ENCODE measurements at regions not wholly inside any gene's neighbourhood (a gene's known extent, or its start where the extent isn't known, plus 50 kb on each side); places are given as distances from the start of the nearest gene placed in this dataset.
"Not testable (repeated sequence)": the region's sequence is repeated elsewhere in the genome, so short reads cannot be mapped to it uniquely, and the experiment has no call there.

- Histone ChIP-seq H3K27me3 (ENCODE audit: control insufficient read depth, insufficient read depth, low read length) (no peaks in the 10 kb centered on the region), H3K4me3 (ENCODE audit: low read depth, low read length) (no peak overlapping the region)
Observed at GRCh38 chr20:12535316-12535715, 473.5 kb upstream of the SPTLC3 start.

DNA sequence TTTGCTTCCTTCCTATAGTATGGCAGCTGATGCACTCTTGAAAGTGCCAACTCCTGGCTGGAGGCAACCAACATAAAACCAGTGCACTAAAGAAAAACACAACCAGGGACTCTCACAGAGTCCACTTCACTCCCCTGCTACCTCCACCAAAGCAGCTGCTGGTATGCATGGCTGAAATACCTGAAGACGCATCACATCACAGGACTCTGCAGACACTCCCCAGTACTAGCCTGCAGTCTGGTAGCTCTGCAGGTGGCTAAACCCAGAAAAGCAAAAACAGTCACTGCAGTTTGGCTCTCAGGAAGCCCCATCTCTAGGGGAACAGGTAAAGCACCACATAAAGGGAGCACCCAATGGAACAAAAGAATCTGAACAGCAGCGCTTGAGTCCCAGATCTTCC lies 473.0 kb upstream of the SPTLC3 start:
- H3K9ac ChIP-seq (ENCODE audit: low read depth, low read length) = no peak overlapping the region
- H3K4me1 ChIP-seq (ENCODE audit: control insufficient read depth, insufficient read depth, low read length) = peaks cover 3% of the 10 kb centered on the region
- no peaks in the 10 kb centered on the region for H3K27me3 ChIP-seq (ENCODE audit: control insufficient read depth, insufficient read depth, low read length)
- no peaks in the 10 kb centered on the region for H3K9me3 ChIP-seq (ENCODE audit: control insufficient read depth, insufficient read depth, low read length)
- H3K36me3 ChIP-seq (ENCODE audit: control insufficient read depth, insufficient read depth, low read length) = no peaks in the 10 kb centered on the region
- no peak overlapping the region for H3K4me3 ChIP-seq (ENCODE audit: low read depth, low read length)

More at GRCh38 chr20:12535316-12535715, 473.5 kb upstream of the SPTLC3 start:
- peaks cover 3% of the 10 kb centered on the region for H3K4me1 ChIP-seq (ENCODE audit: control insufficient read depth, insufficient read depth, low read length)
- H3K9me3 ChIP-seq (ENCODE audit: control insufficient read depth, insufficient read depth, low read length) = no peaks in the 10 kb centered on the region
- H3K9ac ChIP-seq (ENCODE audit: low read depth, low read length) = no peak overlapping the region
- no peaks in the 10 kb centered on the region for H3K36me3 ChIP-seq (ENCODE audit: control insufficient read depth, insufficient read depth, low read length)

DNA sequence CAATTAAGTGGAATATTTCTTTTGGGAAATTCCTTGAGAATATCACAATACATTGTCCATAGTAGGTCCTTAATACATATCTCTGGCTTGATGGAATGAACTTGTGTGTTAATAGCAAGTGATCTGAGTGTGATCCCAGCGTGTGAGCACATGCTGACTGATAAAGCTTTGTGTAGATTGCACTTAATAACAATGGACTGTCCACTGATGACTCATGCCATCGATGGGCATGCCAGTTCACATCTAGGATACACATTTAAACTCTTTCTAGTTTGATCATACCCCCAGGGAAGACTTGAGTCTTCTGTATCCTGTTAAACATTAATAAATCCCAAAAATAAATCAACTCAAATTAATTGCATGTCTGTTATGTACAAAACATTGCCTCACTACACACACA lies 454.3 kb upstream of the SPTLC3 start:
- H3K36me3 ChIP-seq (ENCODE audit: control insufficient read depth, insufficient read depth, low read length) = no peaks in the 10 kb centered on the region

DNA sequence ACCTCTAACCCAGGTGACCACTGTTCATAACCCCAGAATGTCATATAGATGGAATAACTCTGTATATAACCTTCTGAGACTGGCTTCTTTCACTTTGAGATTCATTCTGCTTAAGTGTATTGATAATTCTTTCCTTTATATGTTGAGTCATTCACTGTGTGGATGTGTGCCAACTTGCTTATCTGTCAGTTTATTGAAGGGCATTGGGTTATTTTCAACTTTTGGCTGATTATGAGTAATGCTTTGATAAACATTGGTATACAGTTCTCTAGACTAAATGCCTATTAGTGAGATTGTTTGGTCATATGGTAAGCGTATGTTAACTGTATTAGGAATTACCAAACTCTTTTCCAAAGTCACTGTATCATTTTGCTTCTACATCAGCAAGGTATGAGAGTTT lies 453.4 kb upstream of the SPTLC3 start:
- Histone ChIP-seq H3K4me1 (ENCODE audit: control insufficient read depth, insufficient read depth, low read length) (no peaks in the 10 kb centered on the region), H3K9ac (ENCODE audit: low read depth, low read length) (no peak overlapping the region), H3K27me3 (ENCODE audit: control insufficient read depth, insufficient read depth, low read length) (no peaks in the 10 kb centered on the region), H3K4me3 (ENCODE audit: low read depth, low read length) (no peak overlapping the region), H3K9me3 (ENCODE audit: control insufficient read depth, insufficient read depth, low read length) (no peaks in the 10 kb centered on the region), H3K36me3 (ENCODE audit: control insufficient read depth, insufficient read depth, low read length) (no peaks in the 10 kb centered on the region)

More for the DNA sequence above, 454.3 kb upstream of the SPTLC3 start:
- no peak overlapping the region for H3K9ac ChIP-seq (ENCODE audit: low read depth, low read length)
- no peak overlapping the region for H3K4me3 ChIP-seq (ENCODE audit: low read depth, low read length)
- no peaks in the 10 kb centered on the region for H3K27me3 ChIP-seq (ENCODE audit: control insufficient read depth, insufficient read depth, low read length)
- H3K4me1 ChIP-seq (ENCODE audit: control insufficient read depth, insufficient read depth, low read length) = peaks cover 5% of the 10 kb centered on the region
- H3K9me3 ChIP-seq (ENCODE audit: control insufficient read depth, insufficient read depth, low read length) = no peaks in the 10 kb centered on the region

- not testable (repeated sequence) for H3K27me3 ChIP-seq (ENCODE audit: control insufficient read depth, insufficient read depth, low read length); H3K4me1 ChIP-seq (ENCODE audit: control insufficient read depth, insufficient read depth, low read length); H3K9ac ChIP-seq (ENCODE audit: low read depth, low read length); H3K36me3 ChIP-seq (ENCODE audit: control insufficient read depth, insufficient read depth, low read length); H3K4me3 ChIP-seq (ENCODE audit: low read depth, low read length); H3K9me3 ChIP-seq (ENCODE audit: control insufficient read depth, insufficient read depth, low read length)
Observed at GRCh38 chr20:12555849-12556248, 452.9 kb upstream of the SPTLC3 start.

- no peaks in the 10 kb centered on the region for H3K27me3 ChIP-seq (ENCODE audit: control insufficient read depth, insufficient read depth, low read length)
Observed at GRCh38 chr20:12557224-12557623, 451.5 kb upstream of the SPTLC3 start.

GRCh38 chr20:12564979-12565378 lies 443.8 kb upstream of the SPTLC3 start:
- Histone ChIP-seq H3K9ac (ENCODE audit: low read depth, low read length) (no peak overlapping the region), H3K36me3 (ENCODE audit: control insufficient read depth, insufficient read depth, low read length) (no peaks in the 10 kb centered on the region), H3K27me3 (ENCODE audit: control insufficient read depth, insufficient read depth, low read length) (no peaks in the 10 kb centered on the region), H3K9me3 (ENCODE audit: control insufficient read depth, insufficient read depth, low read length) (no peaks in the 10 kb centered on the region), H3K4me1 (ENCODE audit: control insufficient read depth, insufficient read depth, low read length) (no peaks in the 10 kb centered on the region), H3K4me3 (ENCODE audit: low read depth, low read length) (no peak overlapping the region)

More at GRCh38 chr20:12557224-12557623, 451.5 kb upstream of the SPTLC3 start:
- Histone ChIP-seq H3K4me3 (ENCODE audit: low read depth, low read length) (no peak overlapping the region), H3K4me1 (ENCODE audit: control insufficient read depth, insufficient read depth, low read length) (no peaks in the 10 kb centered on the region), H3K9me3 (ENCODE audit: control insufficient read depth, insufficient read depth, low read length) (no peaks in the 10 kb centered on the region), H3K36me3 (ENCODE audit: control insufficient read depth, insufficient read depth, low read length) (no peaks in the 10 kb centered on the region), H3K9ac (ENCODE audit: low read depth, low read length) (no peak overlapping the region)

DNA sequence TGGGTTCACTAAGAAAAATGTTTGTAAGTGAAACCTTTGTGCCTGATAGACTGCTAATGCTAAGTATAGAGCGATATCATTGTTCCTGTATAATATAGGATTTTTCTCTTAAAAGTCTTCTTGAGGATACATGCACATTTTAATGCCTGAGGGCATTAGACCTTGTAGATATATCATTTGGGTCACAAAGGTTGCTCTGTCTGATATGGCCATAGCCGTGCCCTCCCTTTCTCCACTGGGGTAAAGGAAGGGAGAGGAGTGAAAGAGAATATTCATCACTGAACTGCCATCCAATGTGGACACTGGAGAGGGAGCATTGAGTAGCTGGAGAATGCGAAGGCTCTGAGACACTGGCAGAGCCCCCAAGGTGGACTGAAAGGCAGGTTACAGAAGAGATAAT lies 442.2 kb upstream of the SPTLC3 start:
- Histone ChIP-seq H3K9ac (ENCODE audit: low read depth, low read length) (no peak overlapping the region), H3K36me3 (ENCODE audit: control insufficient read depth, insufficient read depth, low read length) (no peaks in the 10 kb centered on the region), H3K4me1 (ENCODE audit: control insufficient read depth, insufficient read depth, low read length) (no peaks in the 10 kb centered on the region), H3K4me3 (ENCODE audit: low read depth, low read length) (no peak overlapping the region), H3K27me3 (ENCODE audit: control insufficient read depth, insufficient read depth, low read length) (no peaks in the 10 kb centered on the region), H3K9me3 (ENCODE audit: control insufficient read depth, insufficient read depth, low read length) (no peaks in the 10 kb centered on the region)

GRCh38 chr20:12570371-12570770 lies 438.4 kb upstream of the SPTLC3 start:
- Histone ChIP-seq H3K4me3 (ENCODE audit: low read depth, low read length) (no peak overlapping the region), H3K9me3 (ENCODE audit: control insufficient read depth, insufficient read depth, low read length) (no peaks in the 10 kb centered on the region), H3K9ac (ENCODE audit: low read depth, low read length) (no peak overlapping the region), H3K27me3 (ENCODE audit: control insufficient read depth, insufficient read depth, low read length) (no peaks in the 10 kb centered on the region), H3K4me1 (ENCODE audit: control insufficient read depth, insufficient read depth, low read length) (no peaks in the 10 kb centered on the region), H3K36me3 (ENCODE audit: control insufficient read depth, insufficient read depth, low read length) (no peaks in the 10 kb centered on the region)

DNA sequence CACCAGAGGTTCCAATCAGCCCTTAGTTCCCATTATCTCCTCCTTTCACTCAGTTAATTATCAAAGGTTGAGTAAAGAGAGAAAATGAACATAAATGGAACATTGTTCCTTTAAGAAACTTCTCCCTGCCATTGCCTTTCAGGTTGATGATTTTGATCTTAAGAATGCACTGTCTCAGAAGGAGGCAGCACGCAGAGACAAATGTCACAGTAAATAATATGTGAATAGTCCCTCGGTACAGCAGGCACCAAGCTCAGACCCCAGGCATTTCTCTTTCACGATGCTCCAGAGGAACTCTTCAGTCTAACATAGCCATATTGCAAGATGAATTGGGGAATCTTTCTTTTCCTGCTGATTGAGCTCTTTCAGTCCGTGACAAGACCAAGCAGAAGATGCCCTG lies 435.3 kb upstream of the SPTLC3 start:
- no peaks in the 10 kb centered on the region for H3K9me3 ChIP-seq (ENCODE audit: control insufficient read depth, insufficient read depth, low read length)
- H3K4me3 ChIP-seq (ENCODE audit: low read depth, low read length) = no peak overlapping the region
- H3K27me3 ChIP-seq (ENCODE audit: control insufficient read depth, insufficient read depth, low read length) = no peaks in the 10 kb centered on the region
- H3K9ac ChIP-seq (ENCODE audit: low read depth, low read length) = no peak overlapping the region
- no peaks in the 10 kb centered on the region for H3K36me3 ChIP-seq (ENCODE audit: control insufficient read depth, insufficient read depth, low read length)
- no peaks in the 10 kb centered on the region for H3K4me1 ChIP-seq (ENCODE audit: control insufficient read depth, insufficient read depth, low read length)

GRCh38 chr20:12575352-12576095 lies 433.2 kb upstream of the SPTLC3 start:
- no peak overlapping the region for H3K4me3 ChIP-seq (ENCODE audit: low read depth, low read length)
- no peaks in the 10 kb centered on the region for H3K4me1 ChIP-seq (ENCODE audit: control insufficient read depth, insufficient read depth, low read length)
- no peaks in the 10 kb centered on the region for H3K9me3 ChIP-seq (ENCODE audit: control insufficient read depth, insufficient read depth, low read length)
- no peaks in the 10 kb centered on the region for H3K36me3 ChIP-seq (ENCODE audit: control insufficient read depth, insufficient read depth, low read length)
- H3K27me3 ChIP-seq (ENCODE audit: control insufficient read depth, insufficient read depth, low read length) = no peaks in the 10 kb centered on the region
- no peak overlapping the region for H3K9ac ChIP-seq (ENCODE audit: low read depth, low read length)

DNA sequence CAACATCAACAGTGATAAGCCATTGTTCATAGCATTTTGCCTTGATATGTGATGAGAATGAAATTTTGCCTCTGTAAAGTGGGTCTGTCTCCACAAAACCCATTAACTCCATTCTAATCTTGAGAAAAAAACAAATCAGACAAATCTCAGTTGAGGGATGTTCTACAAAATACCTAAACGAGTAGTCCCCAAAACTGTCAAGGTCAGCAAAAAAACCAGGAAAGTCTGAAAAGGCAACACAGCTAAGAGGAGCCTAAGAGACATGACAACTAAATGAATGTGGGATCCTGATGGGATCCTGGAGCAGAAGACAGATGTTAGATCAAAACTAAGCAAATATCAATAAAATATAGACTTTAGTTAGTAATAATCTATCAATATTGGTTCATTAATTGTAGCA lies 431.6 kb upstream of the SPTLC3 start:
- H3K4me3 ChIP-seq (ENCODE audit: low read depth, low read length) = no peak overlapping the region

More for the DNA sequence above, 431.6 kb upstream of the SPTLC3 start:
- H3K27me3 ChIP-seq (ENCODE audit: control insufficient read depth, insufficient read depth, low read length) = no peaks in the 10 kb centered on the region
- H3K36me3 ChIP-seq (ENCODE audit: control insufficient read depth, insufficient read depth, low read length) = no peaks in the 10 kb centered on the region
- H3K9me3 ChIP-seq (ENCODE audit: control insufficient read depth, insufficient read depth, low read length) = no peaks in the 10 kb centered on the region
- no peak overlapping the region for H3K9ac ChIP-seq (ENCODE audit: low read depth, low read length)
- H3K4me1 ChIP-seq (ENCODE audit: control insufficient read depth, insufficient read depth, low read length) = no peaks in the 10 kb centered on the region
